ENCODE measurements at regions not wholly inside any gene's neighbourhood (a gene's known extent, or its start where the extent isn't known, plus 50 kb on each side); places are given as distances from the start of the nearest gene placed in this dataset.
"Not testable (repeated sequence)": the region's sequence is repeated elsewhere in the genome, so short reads cannot be mapped to it uniquely, and the experiment has no call there.

DNA sequence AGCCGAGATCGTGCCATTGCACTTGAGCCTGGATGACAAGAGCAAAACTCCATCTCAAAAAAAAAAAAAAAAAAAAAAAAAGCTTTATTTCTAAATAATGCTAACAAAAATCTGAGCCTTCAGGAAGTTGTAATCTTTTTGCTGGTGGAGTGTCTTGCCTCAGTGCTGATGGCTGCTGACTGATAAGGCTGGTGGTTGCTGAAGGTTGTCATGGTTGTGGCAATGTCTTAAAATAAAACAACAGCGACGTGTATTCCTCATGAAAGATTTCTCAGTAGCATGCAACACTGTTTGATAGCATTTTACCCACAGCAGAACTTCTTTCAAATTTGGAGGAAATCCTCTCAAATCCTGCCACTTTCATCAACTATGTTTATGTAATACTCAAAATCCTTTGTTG is 77.4 kb upstream of the PTPRG start:
- DNase-seq (ENCODE audit: low spot score) = no peak
- ATAC-seq = no peak
- Mint-ChIP-seq H3K4me3 (no peak overlapping the region), H3K36me3 (no peaks in the 10 kb centered on the region), H3K9me3 (no peaks in the 10 kb centered on the region), H3K4me1 (no peaks in the 10 kb centered on the region), H3K27ac (no peak overlapping the region), H3K27me3 (ENCODE audit: low read depth) (no peaks in the 10 kb centered on the region; the same call in 1 of the 2 replicates)
- POLR2A ChIA-PET = no interaction called here
- CTCF ChIA-PET = no interaction called here
- TF ChIP-seq TCF7 (CRISPR knock-in tag; IDR thresholded peaks at IDR 0.05; ENCODE audit: low read depth) (no peak), KAT7 (CRISPR knock-in tag; IDR thresholded peaks at IDR 0.05; ENCODE audit: borderline replicate concordance) (no peak), ZMAT4 (CRISPR knock-in tag; IDR thresholded peaks at IDR 0.05) (no peak), MYBL2 (CRISPR knock-in tag; IDR thresholded peaks at IDR 0.05) (no peak), ZNF263 (CRISPR knock-in tag; IDR thresholded peaks at IDR 0.05; ENCODE audit: low read depth) (no peak), IRF1 (CRISPR knock-in tag; IDR thresholded peaks at IDR 0.05) (no peak), JAZF1 (CRISPR knock-in tag; IDR thresholded peaks at IDR 0.05) (no peak), RORB (CRISPR knock-in tag; IDR thresholded peaks at IDR 0.05) (no peak), NFE2L1 (CRISPR knock-in tag; IDR thresholded peaks at IDR 0.05) (no peak), RELA (CRISPR knock-in tag; IDR thresholded peaks at IDR 0.05; ENCODE audit: borderline replicate concordance) (no peak)
- TF ChIP-seq, protein P1, sequence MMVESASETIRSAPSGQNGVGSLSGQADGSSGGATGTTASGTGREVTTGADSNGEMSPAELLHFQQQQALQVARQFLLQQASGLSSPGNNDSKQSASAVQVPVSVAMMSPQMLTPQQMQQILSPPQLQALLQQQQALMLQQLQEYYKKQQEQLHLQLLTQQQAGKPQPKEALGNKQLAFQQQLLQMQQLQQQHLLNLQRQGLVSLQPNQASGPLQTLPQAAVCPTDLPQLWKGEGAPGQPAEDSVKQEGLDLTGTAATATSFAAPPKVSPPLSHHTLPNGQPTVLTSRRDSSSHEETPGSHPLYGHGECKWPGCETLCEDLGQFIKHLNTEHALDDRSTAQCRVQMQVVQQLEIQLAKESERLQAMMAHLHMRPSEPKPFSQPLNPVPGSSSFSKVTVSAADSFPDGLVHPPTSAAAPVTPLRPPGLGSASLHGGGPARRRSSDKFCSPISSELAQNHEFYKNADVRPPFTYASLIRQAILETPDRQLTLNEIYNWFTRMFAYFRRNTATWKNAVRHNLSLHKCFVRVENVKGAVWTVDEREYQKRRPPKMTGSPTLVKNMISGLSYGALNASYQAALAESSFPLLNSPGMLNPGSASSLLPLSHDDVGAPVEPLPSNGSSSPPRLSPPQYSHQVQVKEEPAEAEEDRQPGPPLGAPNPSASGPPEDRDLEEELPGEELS (CRISPR knock-in tag; IDR thresholded peaks at IDR 0.05) = no peak
- TF ChIP-seq, protein P2, sequence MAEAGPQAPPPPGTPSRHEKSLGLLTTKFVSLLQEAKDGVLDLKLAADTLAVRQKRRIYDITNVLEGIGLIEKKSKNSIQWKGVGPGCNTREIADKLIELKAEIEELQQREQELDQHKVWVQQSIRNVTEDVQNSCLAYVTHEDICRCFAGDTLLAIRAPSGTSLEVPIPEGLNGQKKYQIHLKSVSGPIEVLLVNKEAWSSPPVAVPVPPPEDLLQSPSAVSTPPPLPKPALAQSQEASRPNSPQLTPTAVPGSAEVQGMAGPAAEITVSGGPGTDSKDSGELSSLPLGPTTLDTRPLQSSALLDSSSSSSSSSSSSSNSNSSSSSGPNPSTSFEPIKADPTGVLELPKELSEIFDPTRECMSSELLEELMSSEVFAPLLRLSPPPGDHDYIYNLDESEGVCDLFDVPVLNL (CRISPR knock-in tag; IDR thresholded peaks at IDR 0.05; ENCODE audit: borderline replicate concordance, low read depth) = no peak

DNA sequence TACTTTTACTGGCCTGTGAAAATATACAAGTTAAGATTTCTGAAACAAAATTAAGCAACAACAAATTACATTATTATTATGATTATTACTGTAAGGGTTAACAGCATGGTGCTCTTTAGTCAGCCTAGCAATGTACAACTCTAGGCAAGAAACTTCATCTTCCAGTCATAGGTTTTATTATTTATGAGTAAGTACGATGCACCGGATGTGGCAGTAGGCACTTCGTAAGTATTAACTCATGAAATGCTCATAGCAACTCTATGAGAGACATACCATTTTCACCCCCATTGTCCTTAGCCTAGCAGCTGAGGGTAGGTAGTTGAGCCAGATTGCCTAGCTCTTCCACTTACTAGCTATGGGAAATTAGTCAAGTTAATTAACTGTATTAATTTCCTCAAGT is 68.0 kb upstream of the PTPRG start:
- H3K4me3 Mint-ChIP-seq = no peak overlapping the region
- no peaks in the 10 kb centered on the region for H3K36me3 Mint-ChIP-seq
- ATAC-seq (no peak), DNase-seq (ENCODE audit: low spot score) (no peak)
- ChIA-PET POLR2A (no interaction called here), CTCF (no interaction called here)
- no peaks in the 10 kb centered on the region for H3K4me1 Mint-ChIP-seq
- H3K27me3 Mint-ChIP-seq (ENCODE audit: low read depth) = no peaks in the 10 kb centered on the region; the same call in 1 of the 2 replicates
- TF ChIP-seq KAT7 (CRISPR knock-in tag; IDR thresholded peaks at IDR 0.05; ENCODE audit: borderline replicate concordance) = no peak
- no peak for TF ChIP-seq ZNF232 (CRISPR knock-in tag; IDR thresholded peaks at IDR 0.05)
- no peak for TF ChIP-seq AFF4 (CRISPR knock-in tag; IDR thresholded peaks at IDR 0.05; ENCODE audit: borderline replicate concordance)
- TF ChIP-seq ETV6 (CRISPR knock-in tag; IDR thresholded peaks at IDR 0.05) = no peak
- TF ChIP-seq SOX15 (CRISPR knock-in tag; IDR thresholded peaks at IDR 0.05) = no peak
- no peak for TF ChIP-seq ZBTB43 (CRISPR knock-in tag; IDR thresholded peaks at IDR 0.05)
- no peak for TF ChIP-seq ZNF396 (CRISPR knock-in tag; IDR thresholded peaks at IDR 0.05; ENCODE audit: borderline replicate concordance)
- H3K9me3 Mint-ChIP-seq = peaks cover 4% of the 10 kb centered on the region
- no peak overlapping the region for H3K27ac Mint-ChIP-seq

GRCh38 chr3:61494309-61494708 is 67.1 kb upstream of the PTPRG start:
- POLR2A ChIA-PET; ATAC-seq; H3K4me1 Mint-ChIP-seq; H3K9me3 Mint-ChIP-seq; H3K4me3 Mint-ChIP-seq; H3K27me3 Mint-ChIP-seq (ENCODE audit: low read depth); H3K27ac Mint-ChIP-seq; H3K36me3 Mint-ChIP-seq; DNase-seq (ENCODE audit: low spot score): not testable (repeated sequence)
- CTCF ChIA-PET = interaction anchor here (0.7 kb wide), 1 partner anchor 37 kb away, joined by 4 read pairs; no protein-coding TSS in a partner anchor
